Neural cell (in vitro differentiated cells): ENCODE measurements at regions not wholly inside any gene's neighbourhood (a gene's known extent, or its start where the extent isn't known, plus 50 kb on each side); places are given as distances from the start of the nearest gene placed in this dataset.

Experiments
- CTCF ChIP-seq: fragments of 450-650 bp; IDR thresholded peaks from 2 replicates; pipeline ENCODE4 v1.5.1; 2014; ENCODE audit warnings: antibody characterized with exemption, mild to moderate bottlenecking, moderate library complexity; ENCODE audit not compliant: poor library complexity, severe bottlenecking
- EP300 ChIP-seq: fragments of 450-650 bp; conservative IDR thresholded peaks from 2 replicates; pipeline ENCODE4 v1.6.1; 2014; ENCODE audit warnings: antibody characterized with exemption, mild to moderate bottlenecking, moderate library complexity; ENCODE audit not compliant: poor library complexity, severe bottlenecking
- EZH2 ChIP-seq: fragments of 200-600, 300-800 bp; shearing (Covaris generic), sonication (generic); IDR thresholded peaks from 2 replicates; pipeline ENCODE4 v1.6.1; 2014; ENCODE audit warnings: antibody characterized with exemption, low read length, borderline replicate concordance, mild to moderate bottlenecking; ENCODE audit not compliant: insufficient read depth, poor library complexity, severe bottlenecking
- POLR2AphosphoS5 ChIP-seq: IDR thresholded peaks from 2 replicates; pipeline ENCODE4 v1.6.1; 2012
- REST ChIP-seq: IDR thresholded peaks from 2 replicates; pipeline ENCODE4 v1.6.1; 2012; ENCODE audit warnings: borderline replicate concordance
- SMC3 ChIP-seq: fragments of 450-650 bp; conservative IDR thresholded peaks from 2 replicates; pipeline ENCODE4 v1.6.1; 2014; ENCODE audit warnings: antibody characterized with exemption, mild to moderate bottlenecking, moderate library complexity; ENCODE audit not compliant: poor library complexity
- TAF1 ChIP-seq: IDR thresholded peaks from 2 replicates; pipeline ENCODE4 v1.6.1; 2012; ENCODE audit warnings: low read depth

GRCh38 chr17:70773258-70773657, 603.9 kb downstream of the KCNJ2 start:
- TF ChIP-seq CTCF, result no peak
- no peak for TF ChIP-seq TAF1
- no peak for TF ChIP-seq EP300
- TF ChIP-seq REST, result no peak
- no peak for TF ChIP-seq POLR2AphosphoS5
- TF ChIP-seq EZH2, result no peak
- no peak for TF ChIP-seq SMC3
